WTC11 (cell line): ENCODE measurements at regions not wholly inside any gene's neighbourhood (a gene's known extent, or its start where the extent isn't known, plus 50 kb on each side); places are given as distances from the start of the nearest gene placed in this dataset.

ENCODE experiments used
- ATAC-seq: fragments of 200-7000 bp; cut with Tn5 transposase; 2 replicates; pipeline ENCODE4 v1.10.0; 2021; ENCODE audit warnings: mild to moderate bottlenecking, moderate library complexity
- CTCF ChIA-PET: fragments of 300-600 bp; sonication (Branson Sonifier 250); formaldehyde crosslinking; loops from one replicate; lab custom pipeline; 2021; ENCODE audit warnings: antibody characterized with exemption; lab: Charles Lee
- POLR2A ChIA-PET: fragments of 350-600 bp; sonication (Branson Sonifier 250); formaldehyde crosslinking; loops from one replicate; lab custom pipeline; 2021; ENCODE audit warnings: antibody characterized with exemption; lab: Charles Lee
- DNase-seq: peaks from one replicate; pipeline ENCODE4 v3.0.0; 2021; ENCODE audit warnings: low spot score
- H3K27ac Mint-ChIP-seq: 2 replicates; pipeline ENCODE4 v1.8.0; 2021; ENCODE audit warnings: mixed read lengths
- H3K27me3 Mint-ChIP-seq: 2 replicates; pipeline ENCODE4 v1.8.0; 2021; ENCODE audit warnings: low read depth, mild to moderate bottlenecking, moderate library complexity, mixed read lengths
- H3K36me3 Mint-ChIP-seq: 2 replicates; pipeline ENCODE4 v1.8.0; 2021; ENCODE audit warnings: mixed read lengths
- H3K4me1 Mint-ChIP-seq: 2 replicates; pipeline ENCODE4 v1.8.0; 2022; ENCODE audit warnings: mixed read lengths
- H3K4me3 Mint-ChIP-seq: 2 replicates; pipeline ENCODE4 v1.8.0; 2021; ENCODE audit warnings: mild to moderate bottlenecking, moderate library complexity, mixed read lengths
- H3K9me3 Mint-ChIP-seq: 2 replicates; pipeline ENCODE4 v1.8.0; 2021; ENCODE audit warnings: mixed read lengths
- ATF1 ChIP-seq: sonication (generic); formaldehyde crosslinking; IDR thresholded peaks from 2 replicates; pipeline ENCODE4 v1.8.1; 2023; ENCODE audit warnings: mild to moderate bottlenecking, moderate library complexity, missing genetic modification reagents
- EMX1 ChIP-seq: fragments of 250-450 bp; sonication (Bioruptor Pico); IDR thresholded peaks from 2 replicates; pipeline ENCODE4 v1.8.0; 2021; ENCODE audit warnings: mild to moderate bottlenecking
- FOXJ3 ChIP-seq: sonication (generic); formaldehyde crosslinking; IDR thresholded peaks from 2 replicates; pipeline ENCODE4 v1.9.0; 2021; ENCODE audit warnings: missing genetic modification reagents, mild to moderate bottlenecking, borderline replicate concordance
- HMGA2 ChIP-seq: fragments of 250-450 bp; sonication (Bioruptor Pico); IDR thresholded peaks from 2 replicates; pipeline ENCODE4 v1.4.0; 2021; ENCODE audit warnings: mild to moderate bottlenecking, moderate library complexity
- NR3C1 ChIP-seq: sonication (generic); formaldehyde crosslinking; conservative IDR thresholded peaks from 2 replicates; pipeline ENCODE4 v1.8.1; 2023; ENCODE audit warnings: low read depth, mild to moderate bottlenecking, missing genetic modification reagents
- RORB ChIP-seq: fragments of 250-450 bp; sonication (Bioruptor Pico); IDR thresholded peaks from 2 replicates; pipeline ENCODE4 v1.9.0; 2021; ENCODE audit warnings: mild to moderate bottlenecking
- SOX15 ChIP-seq: fragments of 250-450 bp; sonication (Bioruptor Pico); IDR thresholded peaks from 2 replicates; pipeline ENCODE4 v1.9.0; 2021; ENCODE audit warnings: mild to moderate bottlenecking
- ZNF219 ChIP-seq: sonication (generic); formaldehyde crosslinking; IDR thresholded peaks from 2 replicates; pipeline ENCODE4 v1.8.0; 2023; ENCODE audit warnings: missing genetic modification reagents, mild to moderate bottlenecking, borderline replicate concordance
- ZNF396 ChIP-seq: fragments of 250-450 bp; sonication (Bioruptor Pico); IDR thresholded peaks from 2 replicates; pipeline ENCODE4 v1.8.0; 2021; ENCODE audit warnings: mild to moderate bottlenecking, moderate library complexity, borderline replicate concordance
- ZNF416 ChIP-seq: fragments of 250-450 bp; sonication (Bioruptor Pico); IDR thresholded peaks from 2 replicates; pipeline ENCODE4 v1.9.0; 2021; ENCODE audit warnings: mild to moderate bottlenecking, inconsistent platforms
- TF ChIP-seq, protein P1 (sequence below): sonication (generic); formaldehyde crosslinking; IDR thresholded peaks from 2 replicates; pipeline ENCODE4 v1.8.1; 2023; ENCODE audit warnings: mild to moderate bottlenecking, moderate library complexity, missing genetic modification reagents
- TF ChIP-seq, protein P2 (sequence below): fragments of 250-450 bp; sonication (Bioruptor Pico); IDR thresholded peaks from 2 replicates; pipeline ENCODE4 v1.9.0; 2021; ENCODE audit warnings: mild to moderate bottlenecking, borderline replicate concordance
- TF ChIP-seq, protein P3 (sequence below): fragments of 250-450 bp; sonication (Bioruptor Pico); conservative IDR thresholded peaks from 2 replicates; pipeline ENCODE4 v1.9.0; 2021; ENCODE audit warnings: mild to moderate bottlenecking
- TF ChIP-seq, protein P4 (sequence below): sonication (generic); formaldehyde crosslinking; conservative IDR thresholded peaks from 2 replicates; pipeline ENCODE4 v1.8.1; 2022; ENCODE audit warnings: mild to moderate bottlenecking, missing genetic modification reagents
- TF ChIP-seq, protein P5 (sequence below): fragments of 250-450 bp; sonication (Bioruptor Pico); IDR thresholded peaks from 2 replicates; pipeline ENCODE4 v2.1.2; 2022; ENCODE audit warnings: mild to moderate bottlenecking, moderate library complexity

GRCh38 chr10:78129211-78129610 is 95.5 kb downstream of the RPS24 start:
- peaks cover 2% of the 10 kb centered on the region for H3K36me3 Mint-ChIP-seq
- CTCF ChIA-PET = interaction anchor here (1.5 kb wide), 1 partner anchor 20 kb away, joined by 3 read pairs; no protein-coding TSS in a partner anchor
- no peak for ATAC-seq

DNA sequence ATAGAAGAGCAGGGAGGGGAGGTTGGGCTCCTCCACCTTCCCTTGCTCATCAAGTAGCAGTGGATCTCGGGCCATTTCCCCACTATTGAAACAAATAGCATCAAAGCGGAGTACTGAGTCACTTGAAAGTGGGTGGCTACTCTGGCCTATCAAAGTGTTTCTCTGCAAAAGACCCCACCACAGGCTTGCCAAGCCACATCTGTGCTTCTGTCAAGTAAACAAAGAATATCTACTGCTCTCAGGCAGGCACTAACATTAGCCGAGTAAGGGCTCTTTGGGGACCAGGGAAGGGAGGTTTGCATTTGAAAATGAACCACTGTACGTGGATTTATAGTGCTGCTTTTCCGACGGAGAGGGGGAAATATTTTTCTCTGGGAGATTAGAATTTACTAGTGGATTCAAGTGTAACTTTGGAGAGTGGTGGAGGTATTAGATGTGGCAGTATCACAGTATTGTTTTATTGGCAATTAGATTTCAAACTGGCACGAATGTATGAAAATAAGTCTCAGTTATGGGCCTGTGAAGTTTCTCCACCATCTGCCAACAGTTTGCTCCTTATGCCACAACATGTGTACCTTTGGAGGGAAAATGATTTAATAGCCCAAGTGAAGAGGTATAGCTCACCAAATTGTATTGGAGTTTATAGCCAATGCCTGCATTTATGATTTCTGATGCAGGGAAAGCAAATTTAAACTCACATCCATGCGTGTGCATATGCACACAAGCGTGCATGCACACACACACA is 97.5 kb downstream of the RPS24 start:
- CTCF ChIA-PET = no interaction called here

More at GRCh38 chr10:78129211-78129610, 95.5 kb downstream of the RPS24 start:
- Mint-ChIP-seq H3K9me3 (peaks cover 11% of the 10 kb centered on the region), H3K4me3 (no peak overlapping the region), H3K4me1 (peaks cover 9% of the 10 kb centered on the region), H3K27me3 (no peaks in the 10 kb centered on the region), H3K27ac (no peak overlapping the region)
- POLR2A ChIA-PET = no interaction called here
- TF ChIP-seq EMX1 (CRISPR knock-in tag) = no peak
- TF ChIP-seq, protein P1, sequence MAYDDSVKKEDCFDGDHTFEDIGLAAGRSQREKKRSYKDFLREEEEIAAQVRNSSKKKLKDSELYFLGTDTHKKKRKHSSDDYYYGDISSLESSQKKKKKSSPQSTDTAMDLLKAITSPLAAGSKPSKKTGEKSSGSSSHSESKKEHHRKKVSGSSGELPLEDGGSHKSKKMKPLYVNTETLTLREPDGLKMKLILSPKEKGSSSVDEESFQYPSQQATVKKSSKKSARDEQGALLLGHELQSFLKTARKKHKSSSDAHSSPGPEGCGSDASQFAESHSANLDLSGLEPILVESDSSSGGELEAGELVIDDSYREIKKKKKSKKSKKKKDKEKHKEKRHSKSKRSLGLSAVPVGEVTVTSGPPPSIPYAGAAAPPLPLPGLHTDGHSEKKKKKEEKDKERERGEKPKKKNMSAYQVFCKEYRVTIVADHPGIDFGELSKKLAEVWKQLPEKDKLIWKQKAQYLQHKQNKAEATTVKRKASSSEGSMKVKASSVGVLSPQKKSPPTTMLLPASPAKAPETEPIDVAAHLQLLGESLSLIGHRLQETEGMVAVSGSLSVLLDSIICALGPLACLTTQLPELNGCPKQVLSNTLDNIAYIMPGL (CRISPR knock-in tag) = no peak
- peak; percentile 63 for TF ChIP-seq HMGA2
- no peak for TF ChIP-seq ZNF416
- no peak for TF ChIP-seq ZNF396
- DNase-seq = no peak

More for the DNA sequence above, 97.5 kb downstream of the RPS24 start:
- no peaks in the 10 kb centered on the region for H3K27me3 Mint-ChIP-seq
- POLR2A ChIA-PET = no interaction called here
- peaks cover 4% of the 10 kb centered on the region; the same call in 1 of the 2 replicates for H3K9me3 Mint-ChIP-seq
- ATAC-seq = no peak
- H3K4me3 Mint-ChIP-seq = no peak overlapping the region
- no peak for DNase-seq
- H3K27ac Mint-ChIP-seq = no peak overlapping the region
- no peaks in the 10 kb centered on the region for H3K36me3 Mint-ChIP-seq
- H3K4me1 Mint-ChIP-seq = peaks cover 20% of the 10 kb centered on the region
- TF ChIP-seq SOX15 (CRISPR knock-in tag) (no peak), ATF1 (CRISPR knock-in tag) (no peak), ZNF396 (no peak), RORB (CRISPR knock-in tag) (no peak), HMGA2 (no peak), NR3C1 (CRISPR knock-in tag) (no peak), ZNF219 (CRISPR knock-in tag) (no peak), FOXJ3 (CRISPR knock-in tag) (no peak)
- TF ChIP-seq, protein P2, sequence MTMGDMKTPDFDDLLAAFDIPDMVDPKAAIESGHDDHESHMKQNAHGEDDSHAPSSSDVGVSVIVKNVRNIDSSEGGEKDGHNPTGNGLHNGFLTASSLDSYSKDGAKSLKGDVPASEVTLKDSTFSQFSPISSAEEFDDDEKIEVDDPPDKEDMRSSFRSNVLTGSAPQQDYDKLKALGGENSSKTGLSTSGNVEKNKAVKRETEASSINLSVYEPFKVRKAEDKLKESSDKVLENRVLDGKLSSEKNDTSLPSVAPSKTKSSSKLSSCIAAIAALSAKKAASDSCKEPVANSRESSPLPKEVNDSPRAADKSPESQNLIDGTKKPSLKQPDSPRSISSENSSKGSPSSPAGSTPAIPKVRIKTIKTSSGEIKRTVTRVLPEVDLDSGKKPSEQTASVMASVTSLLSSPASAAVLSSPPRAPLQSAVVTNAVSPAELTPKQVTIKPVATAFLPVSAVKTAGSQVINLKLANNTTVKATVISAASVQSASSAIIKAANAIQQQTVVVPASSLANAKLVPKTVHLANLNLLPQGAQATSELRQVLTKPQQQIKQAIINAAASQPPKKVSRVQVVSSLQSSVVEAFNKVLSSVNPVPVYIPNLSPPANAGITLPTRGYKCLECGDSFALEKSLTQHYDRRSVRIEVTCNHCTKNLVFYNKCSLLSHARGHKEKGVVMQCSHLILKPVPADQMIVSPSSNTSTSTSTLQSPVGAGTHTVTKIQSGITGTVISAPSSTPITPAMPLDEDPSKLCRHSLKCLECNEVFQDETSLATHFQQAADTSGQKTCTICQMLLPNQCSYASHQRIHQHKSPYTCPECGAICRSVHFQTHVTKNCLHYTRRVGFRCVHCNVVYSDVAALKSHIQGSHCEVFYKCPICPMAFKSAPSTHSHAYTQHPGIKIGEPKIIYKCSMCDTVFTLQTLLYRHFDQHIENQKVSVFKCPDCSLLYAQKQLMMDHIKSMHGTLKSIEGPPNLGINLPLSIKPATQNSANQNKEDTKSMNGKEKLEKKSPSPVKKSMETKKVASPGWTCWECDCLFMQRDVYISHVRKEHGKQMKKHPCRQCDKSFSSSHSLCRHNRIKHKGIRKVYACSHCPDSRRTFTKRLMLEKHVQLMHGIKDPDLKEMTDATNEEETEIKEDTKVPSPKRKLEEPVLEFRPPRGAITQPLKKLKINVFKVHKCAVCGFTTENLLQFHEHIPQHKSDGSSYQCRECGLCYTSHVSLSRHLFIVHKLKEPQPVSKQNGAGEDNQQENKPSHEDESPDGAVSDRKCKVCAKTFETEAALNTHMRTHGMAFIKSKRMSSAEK (CRISPR knock-in tag) = no peak
- TF ChIP-seq, protein P3, sequence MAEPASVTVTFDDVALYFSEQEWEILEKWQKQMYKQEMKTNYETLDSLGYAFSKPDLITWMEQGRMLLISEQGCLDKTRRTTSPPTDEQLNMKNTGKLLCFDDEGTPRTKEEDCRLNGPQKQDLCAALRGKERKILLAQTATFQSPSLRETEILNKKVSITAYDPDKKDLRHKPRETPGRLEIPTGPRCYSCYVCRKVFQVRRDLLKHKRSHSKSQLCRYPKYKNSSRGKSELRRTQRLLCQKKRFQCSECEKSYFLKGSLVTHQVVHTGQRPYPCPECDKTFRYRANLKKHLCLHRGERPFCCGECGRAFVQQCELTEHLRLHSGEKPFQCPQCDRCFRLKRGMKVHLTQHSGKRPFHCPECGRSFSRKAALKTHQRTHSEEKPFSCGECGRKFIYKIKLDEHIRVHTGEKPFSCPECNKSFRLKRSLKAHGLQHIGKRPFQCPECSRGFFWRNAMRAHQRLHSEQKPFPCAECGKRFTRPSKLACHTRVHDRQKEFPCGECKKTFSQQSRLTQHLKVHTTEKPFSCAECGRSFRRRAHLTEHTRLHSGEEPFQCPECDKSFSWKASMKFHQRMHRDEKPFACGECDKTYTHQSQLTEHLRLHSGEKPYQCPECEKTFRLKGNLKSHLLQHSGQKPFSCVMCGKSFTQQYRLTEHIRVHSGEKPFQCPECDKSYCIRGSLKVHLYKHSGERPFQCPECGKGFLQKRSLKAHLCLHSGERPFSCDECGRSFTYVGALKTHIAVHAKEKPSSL (CRISPR knock-in tag) = no peak
- TF ChIP-seq, protein P4, sequence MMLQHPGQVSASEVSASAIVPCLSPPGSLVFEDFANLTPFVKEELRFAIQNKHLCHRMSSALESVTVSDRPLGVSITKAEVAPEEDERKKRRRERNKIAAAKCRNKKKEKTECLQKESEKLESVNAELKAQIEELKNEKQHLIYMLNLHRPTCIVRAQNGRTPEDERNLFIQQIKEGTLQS = no peak
- TF ChIP-seq, protein P5, sequence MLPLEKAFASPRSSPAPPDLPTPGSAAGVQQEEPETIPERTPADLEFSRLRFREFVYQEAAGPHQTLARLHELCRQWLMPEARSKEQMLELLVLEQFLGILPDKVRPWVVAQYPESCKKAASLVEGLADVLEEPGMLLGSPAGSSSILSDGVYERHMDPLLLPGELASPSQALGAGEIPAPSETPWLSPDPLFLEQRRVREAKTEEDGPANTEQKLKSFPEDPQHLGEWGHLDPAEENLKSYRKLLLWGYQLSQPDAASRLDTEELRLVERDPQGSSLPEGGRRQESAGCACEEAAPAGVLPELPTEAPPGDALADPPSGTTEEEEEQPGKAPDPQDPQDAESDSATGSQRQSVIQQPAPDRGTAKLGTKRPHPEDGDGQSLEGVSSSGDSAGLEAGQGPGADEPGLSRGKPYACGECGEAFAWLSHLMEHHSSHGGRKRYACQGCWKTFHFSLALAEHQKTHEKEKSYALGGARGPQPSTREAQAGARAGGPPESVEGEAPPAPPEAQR (CRISPR knock-in tag) = no peak
